GM12878 (cell line): ENCODE measurements at regions not wholly inside any gene's neighbourhood (a gene's known extent, or its start where the extent isn't known, plus 50 kb on each side); places are given as distances from the start of the nearest gene placed in this dataset.
"Not testable (repeated sequence)": the region's sequence is repeated elsewhere in the genome, so short reads cannot be mapped to it uniquely, and the experiment has no call there.

ENCODE experiments used
- ATAC-seq: fragments of 200-7000 bp; cut with Tn5 transposase; 3 replicates; pipeline ENCODE4 v1.9.1; 2020; ENCODE audit warnings: mild to moderate bottlenecking, moderate library complexity
- BruUV-seq: library from RNA; stranded (reverse); fragments of 400-500 nt; replicated peaks from 2 replicates; lab custom pipeline; 2021; lab: Mats Ljungman, UMichigan
- CTCF ChIA-PET: fragments of 300-600 bp; sonication (Branson Sonifier 250); formaldehyde crosslinking; extraction: SDS; loops from one replicate; lab custom pipeline; 2021; ENCODE audit warnings: inconsistent platforms; lab: Yijun Ruan, JAX
- POLR2A ChIA-PET: fragments of 350-600 bp; formaldehyde crosslinking; extraction: SDS; loops from one replicate; lab custom pipeline; 2021; ENCODE audit warnings: inconsistent platforms; lab: Charles Lee
- RAD21 ChIA-PET: fragments of 300-600 bp; sonication (Branson Sonifier 250); formaldehyde crosslinking; loops from one replicate; lab custom pipeline; 2023; ENCODE audit warnings: antibody characterized with exemption; ENCODE audit not compliant: unreplicated experiment; lab: Charles Lee
- SMC1A ChIA-PET: fragments of 300-600 bp; sonication (Branson Sonifier 250); formaldehyde crosslinking; loops from one replicate; lab custom pipeline; 2023; ENCODE audit not compliant: unreplicated experiment, uncharacterized antibody; lab: Charles Lee
- DNase-seq: peaks from one replicate; pipeline ENCODE4 v3.0.0-alpha.2; 2011; ENCODE audit warnings: low read depth, low spot score
- FAIRE-seq: peaks from 3 replicates; lab custom pipeline; 2011; peaks lifted over from hg19 to GRCh38; lab: Jason Lieb, UNC
- H2AFZ ChIP-seq: 2 replicates; pipeline ENCODE4 v1.6.0; 2011; ENCODE audit warnings: low read depth, low read length, control low read depth; ENCODE audit not compliant: control insufficient read depth
- H3K27ac ChIP-seq: 2 replicates; pipeline ENCODE4 v1.5.1; 2011; ENCODE audit warnings: control low read depth; ENCODE audit not compliant: control insufficient read depth, insufficient read depth
- H3K27me3 ChIP-seq, 2 experiments: replicated peaks in 1 of 2; 2 replicates each; pipeline versions ENCODE4 v1.6.0 to v1.6.1; 2011; ENCODE audit warnings: low read length in 1 of 2; ENCODE audit not compliant: control insufficient read depth in 2 of 2, insufficient read depth in 2 of 2
- H3K36me3 ChIP-seq, 2 experiments: 2 replicates each; pipeline ENCODE4 v1.5.1; 2011; ENCODE audit warnings: low read length in 1 of 2; ENCODE audit not compliant: control insufficient read depth in 2 of 2, insufficient read depth in 2 of 2
- H3K4me1 ChIP-seq: 2 replicates; pipeline ENCODE4 v1.6.1; 2011; ENCODE audit warnings: mild to moderate bottlenecking, low read length, moderate library complexity, mixed read lengths; ENCODE audit not compliant: control insufficient read depth, insufficient read depth
- H3K4me2 ChIP-seq: 2 replicates; pipeline ENCODE4 v1.6.0; 2011; ENCODE audit warnings: control low read depth; ENCODE audit not compliant: control insufficient read depth, insufficient read depth
- H3K4me3 ChIP-seq: fragments of 200-600 bp; sonication (generic); 2 replicates; pipeline ENCODE4 v1.5.1; 2016
- H3K79me2 ChIP-seq: 2 replicates; pipeline ENCODE4 v1.6.0; 2011; ENCODE audit warnings: low read length; ENCODE audit not compliant: control insufficient read depth, insufficient read depth
- H3K9ac ChIP-seq: 2 replicates; pipeline ENCODE4 v1.8.0; 2011; ENCODE audit warnings: low read length, control low read depth, mixed read lengths; ENCODE audit not compliant: control insufficient read depth, insufficient read depth
- H3K9me3 ChIP-seq: replicated peaks from 3 replicates; pipeline ENCODE4 v1.5.1; 2011; ENCODE audit warnings: mild to moderate bottlenecking, low read length; ENCODE audit not compliant: control insufficient read depth, insufficient read depth
- H4K20me1 ChIP-seq: 2 replicates; pipeline ENCODE4 v1.6.0; 2011; ENCODE audit not compliant: control insufficient read depth, insufficient read depth
- CBX3 ChIP-seq: fragments of 200-600 bp; sonication (generic); IDR thresholded peaks from 2 replicates; pipeline ENCODE4 v1.6.1; 2016; ENCODE audit warnings: low read depth, borderline replicate concordance
- CREM ChIP-seq: IDR thresholded peaks from 2 replicates; pipeline ENCODE4 v1.6.1; 2014; ENCODE audit warnings: antibody characterized with exemption, low read depth
- IKZF1 ChIP-seq: fragments of 450-650 bp; conservative IDR thresholded peaks from 2 replicates; pipeline ENCODE4 v1.6.1; 2017; ENCODE audit warnings: antibody characterized with exemption, mild to moderate bottlenecking
- IKZF2 ChIP-seq, 2 experiments: fragments of 450-650 bp; IDR thresholded peaks; 2 replicates each; pipeline ENCODE4 v1.6.1; 2017; ENCODE audit warnings: mild to moderate bottlenecking in 2 of 2, moderate library complexity in 2 of 2
- KLF5 ChIP-seq: fragments of 450-650 bp; IDR thresholded peaks from 2 replicates; pipeline ENCODE4 v1.6.1; 2014; ENCODE audit warnings: mild to moderate bottlenecking; ENCODE audit not compliant: partially characterized antibody
- MAX ChIP-seq: IDR thresholded peaks from 2 replicates; pipeline ENCODE4 v1.6.1; 2012; ENCODE audit warnings: low read depth, low read length, improper control_type of control experiment
- MTA2 ChIP-seq: fragments of 450-650 bp; IDR thresholded peaks from 2 replicates; pipeline ENCODE4 v1.6.1; 2016; ENCODE audit warnings: low read depth, mild to moderate bottlenecking, moderate library complexity
- PML ChIP-seq: IDR thresholded peaks from 2 replicates; pipeline ENCODE4 v1.6.1; 2012; ENCODE audit warnings: low read length, inconsistent platforms
- TARDBP ChIP-seq: IDR thresholded peaks from 2 replicates; pipeline ENCODE4 v1.6.1; 2016; ENCODE audit warnings: borderline replicate concordance
- ZBTB11 ChIP-seq: fragments of 450-650 bp; formaldehyde crosslinking; IDR thresholded peaks from 2 replicates; pipeline ENCODE4 v1.5.0; 2022; ENCODE audit warnings: mild to moderate bottlenecking, missing genetic modification characterization
- WGBS: methylation state at CpG from one replicate; pipeline ENCODE4 v1.1.6; 2016; ENCODE audit warnings: low lambda C conversion rate; ENCODE audit not compliant: insufficient replicate concordance, insufficient coverage; ENCODE audit errors: missing lambda C conversion rate; 5-methylcytosine and 5-hydroxymethylcytosine counted together
- in situ Hi-C: fragments of 300-500 bp; cut with MboI; formaldehyde crosslinking; loops from 9 replicates; pipeline ENCODE4 v1.14.3; 2018; ENCODE audit warnings: mixed read lengths
- intact Hi-C: fragments of 100-400 bp; cut with micrococcal nuclease; formaldehyde crosslinking; loops from one replicate; pipeline ENCODE4 v1.14.2; 2022; ENCODE audit not compliant: unreplicated experiment
- TF ChIP-seq, protein P1 (sequence below): fragments of 150-350 bp; IDR thresholded peaks from 2 replicates; pipeline ENCODE4 v1.6.1; 2014; ENCODE audit warnings: mild to moderate bottlenecking, low read depth, low read length
- TF ChIP-seq, protein P2 (sequence below): IDR thresholded peaks from 2 replicates; pipeline ENCODE4 v1.6.1; 2011; ENCODE audit warnings: borderline replicate concordance, low read depth, mild to moderate bottlenecking, moderate library complexity, low read length; ENCODE audit not compliant: insufficient read depth, poor library complexity, severe bottlenecking

DNA sequence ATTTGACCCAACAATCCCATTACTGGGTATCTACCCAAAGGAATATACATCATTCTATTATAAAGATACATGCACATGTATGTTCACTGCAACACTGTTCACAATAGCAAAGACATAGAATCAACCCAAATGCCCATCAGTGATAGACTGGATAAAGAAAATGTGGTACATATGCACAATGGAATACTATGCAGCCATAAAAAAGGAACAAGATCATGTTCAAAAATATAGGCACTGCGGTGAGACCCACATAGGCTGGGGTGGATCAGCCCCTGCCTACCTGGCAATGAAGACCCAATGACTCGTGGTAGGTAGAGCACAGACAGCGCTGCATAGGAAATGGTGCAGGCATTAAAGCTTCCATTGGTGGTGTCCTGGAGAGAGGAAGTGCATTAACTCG, 88.6 kb upstream of the NFIL3 start:
- H3K27ac ChIP-seq, POLR2A ChIA-PET, H3K36me3 ChIP-seq, H3K4me2 ChIP-seq, H3K9me3 ChIP-seq, H3K27me3 ChIP-seq, H2AFZ ChIP-seq, in situ Hi-C loops, H3K4me3 ChIP-seq, H4K20me1 ChIP-seq, intact Hi-C loops, DNase-seq, H3K4me1 ChIP-seq, H3K9ac ChIP-seq, ATAC-seq, RAD21 ChIA-PET, BruUV-seq, H3K79me2 ChIP-seq, FAIRE-seq: not testable (repeated sequence)
- 40% methylated on average over 4 of the region's 4 CpGs for WGBS
- SMC1A ChIA-PET: interaction anchor here (0.6 kb wide), 1 partner anchor 13 kb away, joined by 3 read pairs; no protein-coding TSS in a partner anchor
- CTCF ChIA-PET: interaction anchor here (0.6 kb wide), 1 partner anchor 216 kb away, joined by 3 read pairs; no protein-coding TSS in a partner anchor

- no peaks in the 10 kb centered on the region for H3K36me3 ChIP-seq
- in situ Hi-C loops (no loop called here), intact Hi-C loops (no loop called here)
- WGBS: 18% methylated on average over 4 of the region's 4 CpGs
- RAD21 ChIA-PET: no interaction called here
- CTCF ChIA-PET: no interaction called here
- no peaks in the 10 kb centered on the region for H3K9me3 ChIP-seq
- no TSS peak for BruUV-seq
- no peaks in the 10 kb centered on the region for H3K79me2 ChIP-seq
- POLR2A ChIA-PET: no interaction called here
- H3K27me3 ChIP-seq: no peaks in the 10 kb centered on the region; a peak in 1 of 4 replicates
- no peak overlapping the region for H3K4me2 ChIP-seq
- no peak overlapping the region for H3K4me3 ChIP-seq
- H3K27ac ChIP-seq: no peak overlapping the region
- ATAC-seq: no peak
- H2AFZ ChIP-seq: no peak overlapping the region
- FAIRE-seq: no peak
- H3K9ac ChIP-seq: no peak overlapping the region
- SMC1A ChIA-PET: no interaction called here
- DNase-seq: no peak
- H4K20me1 ChIP-seq: no peaks in the 10 kb centered on the region
- H3K4me1 ChIP-seq: no peaks in the 10 kb centered on the region
- TF ChIP-seq MTA2: no peak
- no peak for TF ChIP-seq IKZF1
- TF ChIP-seq CBX3: no peak
- no peak for TF ChIP-seq IKZF2 (IDR thresholded peaks at IDR 0.05)
- TF ChIP-seq, protein P1, sequence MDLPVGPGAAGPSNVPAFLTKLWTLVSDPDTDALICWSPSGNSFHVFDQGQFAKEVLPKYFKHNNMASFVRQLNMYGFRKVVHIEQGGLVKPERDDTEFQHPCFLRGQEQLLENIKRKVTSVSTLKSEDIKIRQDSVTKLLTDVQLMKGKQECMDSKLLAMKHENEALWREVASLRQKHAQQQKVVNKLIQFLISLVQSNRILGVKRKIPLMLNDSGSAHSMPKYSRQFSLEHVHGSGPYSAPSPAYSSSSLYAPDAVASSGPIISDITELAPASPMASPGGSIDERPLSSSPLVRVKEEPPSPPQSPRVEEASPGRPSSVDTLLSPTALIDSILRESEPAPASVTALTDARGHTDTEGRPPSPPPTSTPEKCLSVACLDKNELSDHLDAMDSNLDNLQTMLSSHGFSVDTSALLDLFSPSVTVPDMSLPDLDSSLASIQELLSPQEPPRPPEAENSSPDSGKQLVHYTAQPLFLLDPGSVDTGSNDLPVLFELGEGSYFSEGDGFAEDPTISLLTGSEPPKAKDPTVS: no peak
- TF ChIP-seq, protein P2, sequence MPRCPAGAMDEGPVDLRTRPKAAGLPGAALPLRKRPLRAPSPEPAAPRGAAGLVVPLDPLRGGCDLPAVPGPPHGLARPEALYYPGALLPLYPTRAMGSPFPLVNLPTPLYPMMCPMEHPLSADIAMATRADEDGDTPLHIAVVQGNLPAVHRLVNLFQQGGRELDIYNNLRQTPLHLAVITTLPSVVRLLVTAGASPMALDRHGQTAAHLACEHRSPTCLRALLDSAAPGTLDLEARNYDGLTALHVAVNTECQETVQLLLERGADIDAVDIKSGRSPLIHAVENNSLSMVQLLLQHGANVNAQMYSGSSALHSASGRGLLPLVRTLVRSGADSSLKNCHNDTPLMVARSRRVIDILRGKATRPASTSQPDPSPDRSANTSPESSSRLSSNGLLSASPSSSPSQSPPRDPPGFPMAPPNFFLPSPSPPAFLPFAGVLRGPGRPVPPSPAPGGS: no peak
- no peak for TF ChIP-seq KLF5
- TF ChIP-seq TARDBP: no peak
- no peak for TF ChIP-seq MAX
- TF ChIP-seq CREM: no peak
- no peak for TF ChIP-seq ZBTB11 (CRISPR knock-in tag)
- TF ChIP-seq PML: no peak
Observed at GRCh38 chr9:91503673-91504081, 80.0 kb upstream of the NFIL3 start.
